ENCODE measurements at regions not wholly inside any gene's neighbourhood (a gene's known extent, or its start where the extent isn't known, plus 50 kb on each side); places are given as distances from the start of the nearest gene placed in this dataset.

- Histone ChIP-seq H4K8ac (ENCODE audit: extremely low read depth, insufficient read depth, low read length) (no peak overlapping the region), H2BK5ac (ENCODE audit: low read depth, low read length) (no peak overlapping the region), H3K18ac (ENCODE audit: extremely low read depth, low read length) (no peak overlapping the region), H3K14ac (ENCODE audit: insufficient read length) (no peak overlapping the region), H2AK5ac (ENCODE audit: low read depth, low read length) (no peak overlapping the region), H3K9ac (replicated peaks in 1 of 4; ENCODE audit: extremely low read depth in 1 of 4, low read depth in 3 of 4, low read length in 3 of 4) (no peak overlapping the region), H2AFZ (ENCODE audit: low read length) (no peak overlapping the region), H3K4me1 (replicated peaks in 1 of 4; ENCODE audit: control insufficient read depth in 3 of 4, insufficient read depth in 4 of 4, low read length in 3 of 4) (peaks cover 0 to 4% (median 0%) of the 10 kb centered on the region in 4 experiments; a peak in 1 of 7 replicates), H3K23me2 (ENCODE audit: low read depth, low read length) (no peaks in the 10 kb centered on the region), H3K79me2 (ENCODE audit: control insufficient read depth in 1 of 2, insufficient read depth in 2 of 2, low read length in 2 of 2) (no peaks in the 10 kb centered on the region), H3K27ac (ENCODE audit: low read depth, low read length) (no peak overlapping the region), H3K23ac (ENCODE audit: insufficient read length) (no peak overlapping the region), H3K27me3 (replicated peaks in 1 of 4; ENCODE audit: control insufficient read depth in 3 of 4, extremely low read depth in 1 of 4, insufficient read depth in 3 of 4, low read length in 3 of 4) (no peaks in the 10 kb centered on the region), H3K4me2 (ENCODE audit: insufficient read depth in 1 of 2, low read depth in 2 of 2, low read length in 2 of 2) (no peak overlapping the region), H3K56ac (replicated peaks; ENCODE audit: insufficient read length, low read depth, low read length) (no peak overlapping the region), H3K36me3 (ENCODE audit: control insufficient read depth in 2 of 4, insufficient read depth in 4 of 4, low read length in 3 of 4) (no peaks in the 10 kb centered on the region), H2BK15ac (ENCODE audit: low read length) (no peak overlapping the region), H4K91ac (replicated peaks; ENCODE audit: insufficient read length, low read length) (no peak overlapping the region), H4K5ac (ENCODE audit: insufficient read length, low read depth, low read length) (no peak overlapping the region), H3K4me3 (ENCODE audit: extremely low read depth in 1 of 4, insufficient read depth in 2 of 4, low read depth in 3 of 4, low read length in 4 of 4) (no peak overlapping the region), H4K20me1 (replicated peaks in 1 of 2; ENCODE audit: control insufficient read depth in 1 of 2, insufficient read depth in 2 of 2, low read length in 2 of 2) (no peaks in the 10 kb centered on the region), H3K4ac (replicated peaks; ENCODE audit: insufficient read length, low read depth, low read length) (no peak overlapping the region), H2BK12ac (ENCODE audit: low read depth, low read length) (no peak overlapping the region), H3K79me1 (ENCODE audit: low read depth, low read length) (no peaks in the 10 kb centered on the region), H3K9me3 (ENCODE audit: insufficient read depth in 2 of 2, low read depth in 1 of 2, low read length in 1 of 2) (no peaks in the 10 kb centered on the region), H2BK120ac (replicated peaks; ENCODE audit: low read depth, low read length) (no peak overlapping the region), H2BK20ac (ENCODE audit: low read length) (no peak overlapping the region)
- DNase-seq (ENCODE audit: low read depth in 1 of 2, low spot score in 2 of 2) = no peak
- no peak for FAIRE-seq
- ChIA-PET POLR2A (ENCODE audit: partially characterized antibody) (no interaction called here), CTCF (ENCODE audit: partially characterized antibody) (no interaction called here)
- WGBS, 2 experiments (ENCODE audit: extremely low coverage in 1 of 2, insufficient coverage in 1 of 2, insufficient read length in 1 of 2, insufficient replicate concordance in 2 of 2, low coverage in 1 of 2, low lambda C conversion rate in 2 of 2, missing lambda C conversion rate in 1 of 2) = 74% methylated on average over 5 of the region's 5 CpGs; no CpG with 5 or more reads in 1 of the 2 experiments
- no peak for TF ChIP-seq POU5F1 (IDR thresholded peaks at IDR 0.05; ENCODE audit: low read depth, low read length)
- TF ChIP-seq TBP (IDR thresholded peaks at IDR 0.05; ENCODE audit: low read depth, low read length) = no peak
- TF ChIP-seq RFX5 (IDR thresholded peaks at IDR 0.05; ENCODE audit: borderline replicate concordance, low read depth, low read length) = no peak
- no peak for TF ChIP-seq CBX5 (IDR thresholded peaks at IDR 0.05; ENCODE audit: low read depth, low read length)
- TF ChIP-seq HDAC6 (IDR thresholded peaks at IDR 0.05; ENCODE audit: low read depth, low read length) = no peak
- TF ChIP-seq SP4 (IDR thresholded peaks at IDR 0.05; ENCODE audit: low read length) = no peak
- TF ChIP-seq CEBPB (IDR thresholded peaks at IDR 0.05; ENCODE audit: low read depth, low read length) = no peak
- TF ChIP-seq KDM4A (IDR thresholded peaks at IDR 0.05; ENCODE audit: low read depth, low read length, severe bottlenecking) = no peak
- no peak for TF ChIP-seq ASH2L (IDR thresholded peaks at IDR 0.05; ENCODE audit: low read length)
- no peak for TF ChIP-seq SUZ12 (IDR thresholded peaks at IDR 0.05; ENCODE audit: low read length)
- TF ChIP-seq SIN3A (conservative IDR thresholded peaks at IDR 0.05 in 1 of 2, IDR thresholded peaks at IDR 0.05 in 1 of 2; ENCODE audit: low read depth in 1 of 2, low read length in 2 of 2) = no peak
- TF ChIP-seq PHF8 (conservative IDR thresholded peaks at IDR 0.05; ENCODE audit: low read depth, low read length) = no peak
- TF ChIP-seq GABPA (IDR thresholded peaks at IDR 0.05; ENCODE audit: borderline replicate concordance, insufficient read depth, low read length) = no peak
- no peak for TF ChIP-seq RXRA (IDR thresholded peaks at IDR 0.05; ENCODE audit: insufficient read depth, low read depth, low read length)
- TF ChIP-seq TCF12 (IDR thresholded peaks at IDR 0.05; ENCODE audit: low read depth, low read length) = no peak
Observed at GRCh38 chr5:29794141-29794787, 1399.2 kb upstream of the CDH6 start.

All from H1 (cell line).